ENCODE measurements at regions not wholly inside any gene's neighbourhood (a gene's known extent, or its start where the extent isn't known, plus 50 kb on each side); places are given as distances from the start of the nearest gene placed in this dataset.

DNA sequence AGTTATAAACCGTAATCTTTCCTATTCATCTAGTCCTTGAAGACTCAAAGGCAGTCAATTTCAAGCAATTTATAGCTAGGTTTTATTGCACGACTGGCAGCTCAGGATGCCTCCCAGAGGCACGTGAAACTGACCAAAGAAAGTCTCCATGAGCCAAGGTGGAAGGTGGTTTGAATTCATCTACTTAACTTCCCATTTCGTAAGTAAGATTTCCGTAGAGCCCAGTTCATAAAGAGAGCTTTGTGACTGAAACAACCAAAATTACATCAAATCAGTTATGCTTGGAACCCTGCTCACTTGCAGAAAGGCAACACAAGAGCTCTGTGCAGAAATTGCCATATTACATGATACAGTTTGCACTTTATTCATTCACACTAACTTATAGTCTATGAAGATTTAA, 556.0 kb downstream of the TRIML1 start:
- Histone ChIP-seq H3K4me3 (ENCODE audit: insufficient read depth in 1 of 2, low read depth in 1 of 2, low read length in 2 of 2) (no peak overlapping the region), H3K79me1 (replicated peaks; ENCODE audit: low read length, poor library complexity, severe bottlenecking) (no peaks in the 10 kb centered on the region), H3K4ac (ENCODE audit: low read depth in 1 of 2, low read length in 2 of 2) (no peak overlapping the region), H3K27ac (ENCODE audit: low read length, poor library complexity, severe bottlenecking) (no peak overlapping the region), H3K4me1 (ENCODE audit: control insufficient read depth, insufficient read depth, low read depth, low read length) (no peaks in the 10 kb centered on the region), H3K18ac (ENCODE audit: low read depth in 1 of 2, low read length in 2 of 2) (no peak overlapping the region), H3K27me3 (ENCODE audit: control insufficient read depth in 1 of 2, insufficient read depth in 1 of 2, low read length in 2 of 2) (no peaks in the 10 kb centered on the region), H2AK5ac (ENCODE audit: low read length, severe bottlenecking) (no peak overlapping the region), H4K91ac (ENCODE audit: low read length) (no peak overlapping the region), H3K36me3 (ENCODE audit: control insufficient read depth in 1 of 2, insufficient read depth in 2 of 2, low read depth in 1 of 2, low read length in 2 of 2) (no peaks in the 10 kb centered on the region), H2BK15ac (ENCODE audit: low read depth, poor library complexity, severe bottlenecking) (no peak overlapping the region), H4K8ac (ENCODE audit: low read length) (no peak overlapping the region), H3K23ac (ENCODE audit: low read length in 2 of 2) (no peak overlapping the region), H3K14ac (ENCODE audit: low read length in 2 of 2) (no peak overlapping the region), H2BK120ac (ENCODE audit: low read depth, low read length) (no peak overlapping the region), H3K9ac (ENCODE audit: low read length) (no peak overlapping the region), H2BK12ac (ENCODE audit: low read length in 2 of 2) (no peak overlapping the region), H2BK5ac (ENCODE audit: low read depth, low read length, poor library complexity, severe bottlenecking) (no peak overlapping the region), H3K4me2 (ENCODE audit: low read length, poor library complexity, severe bottlenecking) (no peak overlapping the region), H2AFZ (ENCODE audit: low read depth, low read length) (no peak overlapping the region), H3K9me3 (ENCODE audit: control insufficient read depth, low read length) (no peaks in the 10 kb centered on the region)
- 82% methylated on average over 5 of the region's 5 CpGs for WGBS
- no peak for DNase-seq

DNA sequence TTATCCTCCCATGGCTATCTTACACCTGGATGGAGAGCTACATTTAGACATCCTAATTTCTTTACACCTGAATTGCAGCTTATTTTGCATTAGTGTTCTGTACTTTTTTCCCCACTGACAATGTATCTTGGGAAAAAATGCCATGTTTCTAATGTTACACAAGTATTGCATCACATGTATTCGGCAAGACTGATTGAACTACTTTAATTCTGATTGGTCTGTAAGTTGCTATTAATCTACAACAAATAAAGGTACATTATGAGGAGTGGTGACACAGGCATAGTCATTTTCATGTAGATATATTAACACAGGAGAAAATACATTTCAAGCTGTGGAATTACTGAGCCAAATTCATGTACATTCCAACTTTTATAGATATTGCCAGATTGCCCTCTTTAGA, 558.0 kb downstream of the TRIML1 start:
- no CpG with 5 or more reads among the region's 1 CpG for WGBS
- no peak for DNase-seq
- Histone ChIP-seq H3K27me3 (ENCODE audit: control insufficient read depth in 1 of 2, insufficient read depth in 1 of 2, low read length in 2 of 2) (no peaks in the 10 kb centered on the region), H3K27ac (ENCODE audit: low read length, poor library complexity, severe bottlenecking) (no peak overlapping the region), H3K4me1 (ENCODE audit: control insufficient read depth, insufficient read depth, low read depth, low read length) (no peaks in the 10 kb centered on the region), H3K9ac (ENCODE audit: low read length) (no peak overlapping the region), H2BK120ac (ENCODE audit: low read depth, low read length) (no peak overlapping the region), H3K4me2 (ENCODE audit: low read length, poor library complexity, severe bottlenecking) (no peak overlapping the region), H4K91ac (ENCODE audit: low read length) (no peak overlapping the region), H3K4ac (ENCODE audit: low read depth in 1 of 2, low read length in 2 of 2) (no peak overlapping the region), H3K18ac (ENCODE audit: low read depth in 1 of 2, low read length in 2 of 2) (no peak overlapping the region), H2AK5ac (ENCODE audit: low read length, severe bottlenecking) (no peak overlapping the region), H2BK15ac (ENCODE audit: low read depth, poor library complexity, severe bottlenecking) (no peak overlapping the region), H4K8ac (ENCODE audit: low read length) (no peak overlapping the region), H2AFZ (ENCODE audit: low read depth, low read length) (no peak overlapping the region), H3K4me3 (ENCODE audit: insufficient read depth in 1 of 2, low read depth in 1 of 2, low read length in 2 of 2) (no peak overlapping the region), H3K23ac (ENCODE audit: low read length in 2 of 2) (no peak overlapping the region), H3K36me3 (ENCODE audit: control insufficient read depth in 1 of 2, insufficient read depth in 2 of 2, low read depth in 1 of 2, low read length in 2 of 2) (no peaks in the 10 kb centered on the region), H3K9me3 (ENCODE audit: control insufficient read depth, low read length) (no peaks in the 10 kb centered on the region), H3K79me1 (replicated peaks; ENCODE audit: low read length, poor library complexity, severe bottlenecking) (no peaks in the 10 kb centered on the region), H2BK5ac (ENCODE audit: low read depth, low read length, poor library complexity, severe bottlenecking) (no peak overlapping the region), H3K14ac (ENCODE audit: low read length in 2 of 2) (no peak overlapping the region), H2BK12ac (ENCODE audit: low read length in 2 of 2) (no peak overlapping the region)

DNA sequence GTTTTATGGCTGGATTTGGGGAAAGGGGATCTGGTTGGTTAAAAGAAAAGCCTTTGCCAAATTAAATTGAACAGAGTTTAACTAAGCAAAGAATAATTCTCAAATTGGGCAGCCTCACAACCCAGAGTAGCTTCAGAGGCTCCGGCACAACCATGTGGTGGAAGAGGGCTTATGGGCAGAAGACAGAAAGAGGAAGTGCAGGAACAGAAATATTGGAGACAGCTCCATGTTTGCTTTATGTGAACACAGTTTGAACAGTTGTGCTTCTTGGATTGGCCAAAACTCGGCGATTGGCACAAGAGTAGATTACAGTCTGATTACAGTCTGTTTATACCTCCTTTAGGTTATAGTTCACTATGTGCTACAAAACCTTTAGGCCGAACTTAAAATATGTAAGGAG, 562.7 kb downstream of the TRIML1 start:
- H2BK12ac ChIP-seq (ENCODE audit: low read length in 2 of 2), result no peak overlapping the region
- no peak overlapping the region for H3K4me2 ChIP-seq (ENCODE audit: low read length, poor library complexity, severe bottlenecking)
- DNase-seq, result no peak
- no peak overlapping the region for H4K8ac ChIP-seq (ENCODE audit: low read length)
- H3K14ac ChIP-seq (ENCODE audit: low read length in 2 of 2), result no peak overlapping the region
- no peak overlapping the region for H3K4ac ChIP-seq (ENCODE audit: low read depth in 1 of 2, low read length in 2 of 2)
- WGBS, result 93% methylated on average over 4 of the region's 4 CpGs
- H3K9ac ChIP-seq (ENCODE audit: low read length), result no peak overlapping the region
- H3K23ac ChIP-seq (ENCODE audit: low read length in 2 of 2), result no peak overlapping the region
- no peak overlapping the region for H2AK5ac ChIP-seq (ENCODE audit: low read length, severe bottlenecking)
- no peak overlapping the region for H2AFZ ChIP-seq (ENCODE audit: low read depth, low read length)
- H2BK120ac ChIP-seq (ENCODE audit: low read depth, low read length), result no peak overlapping the region
- no peak overlapping the region for H3K18ac ChIP-seq (ENCODE audit: low read depth in 1 of 2, low read length in 2 of 2)
- no peak overlapping the region for H2BK15ac ChIP-seq (ENCODE audit: low read depth, poor library complexity, severe bottlenecking)
- H3K27me3 ChIP-seq (ENCODE audit: control insufficient read depth in 1 of 2, insufficient read depth in 1 of 2, low read length in 2 of 2), result no peaks in the 10 kb centered on the region
- no peak overlapping the region for H3K4me3 ChIP-seq (ENCODE audit: insufficient read depth in 1 of 2, low read depth in 1 of 2, low read length in 2 of 2)
- H4K91ac ChIP-seq (ENCODE audit: low read length), result no peak overlapping the region
- H3K36me3 ChIP-seq (ENCODE audit: control insufficient read depth in 1 of 2, insufficient read depth in 2 of 2, low read depth in 1 of 2, low read length in 2 of 2), result no peaks in the 10 kb centered on the region
- H3K4me1 ChIP-seq (ENCODE audit: control insufficient read depth, insufficient read depth, low read depth, low read length), result no peaks in the 10 kb centered on the region
- no peaks in the 10 kb centered on the region for H3K9me3 ChIP-seq (ENCODE audit: control insufficient read depth, low read length)
- H2BK5ac ChIP-seq (ENCODE audit: low read depth, low read length, poor library complexity, severe bottlenecking), result no peak overlapping the region
- no peaks in the 10 kb centered on the region for H3K79me1 ChIP-seq (replicated peaks; ENCODE audit: low read length, poor library complexity, severe bottlenecking)
- no peak overlapping the region for H3K27ac ChIP-seq (ENCODE audit: low read length, poor library complexity, severe bottlenecking)

DNA sequence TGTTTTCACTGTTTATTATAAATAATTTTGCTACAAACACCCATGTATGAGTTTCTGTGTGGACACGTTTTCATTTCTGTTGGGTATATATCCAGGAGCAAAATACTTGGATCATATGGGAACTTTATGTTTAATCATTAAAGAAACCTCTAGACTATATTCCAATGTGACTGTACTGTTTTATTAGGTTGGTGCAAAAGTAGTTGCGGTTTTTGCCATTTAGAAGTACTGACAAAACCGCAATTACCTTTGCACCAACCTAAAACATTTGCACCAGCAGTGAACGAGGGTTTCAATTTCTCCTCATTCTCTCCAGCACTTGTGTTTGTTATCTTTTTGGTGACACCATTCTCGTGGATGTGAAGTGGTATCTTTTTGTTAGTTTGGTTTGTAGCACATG, 565.0 kb downstream of the TRIML1 start:
- Histone ChIP-seq H2BK15ac (ENCODE audit: low read depth, poor library complexity, severe bottlenecking) (no peak overlapping the region), H3K9me3 (ENCODE audit: control insufficient read depth, low read length) (no peaks in the 10 kb centered on the region), H3K14ac (ENCODE audit: low read length in 2 of 2) (no peak overlapping the region), H3K4me1 (ENCODE audit: control insufficient read depth, insufficient read depth, low read depth, low read length) (no peaks in the 10 kb centered on the region), H2BK5ac (ENCODE audit: low read depth, low read length, poor library complexity, severe bottlenecking) (no peak overlapping the region), H3K4me3 (ENCODE audit: insufficient read depth in 1 of 2, low read depth in 1 of 2, low read length in 2 of 2) (no peak overlapping the region), H2BK120ac (ENCODE audit: low read depth, low read length) (no peak overlapping the region), H3K23ac (ENCODE audit: low read length in 2 of 2) (no peak overlapping the region), H3K9ac (ENCODE audit: low read length) (no peak overlapping the region), H2BK12ac (ENCODE audit: low read length in 2 of 2) (no peak overlapping the region), H3K27me3 (ENCODE audit: control insufficient read depth in 1 of 2, insufficient read depth in 1 of 2, low read length in 2 of 2) (no peaks in the 10 kb centered on the region), H2AK5ac (ENCODE audit: low read length, severe bottlenecking) (no peak overlapping the region), H3K18ac (ENCODE audit: low read depth in 1 of 2, low read length in 2 of 2) (no peak overlapping the region), H3K4ac (ENCODE audit: low read depth in 1 of 2, low read length in 2 of 2) (no peak overlapping the region), H3K36me3 (ENCODE audit: control insufficient read depth in 1 of 2, insufficient read depth in 2 of 2, low read depth in 1 of 2, low read length in 2 of 2) (no peaks in the 10 kb centered on the region), H3K4me2 (ENCODE audit: low read length, poor library complexity, severe bottlenecking) (no peak overlapping the region), H3K27ac (ENCODE audit: low read length, poor library complexity, severe bottlenecking) (no peak overlapping the region), H3K79me1 (replicated peaks; ENCODE audit: low read length, poor library complexity, severe bottlenecking) (no peaks in the 10 kb centered on the region), H2AFZ (ENCODE audit: low read depth, low read length) (no peak overlapping the region), H4K91ac (ENCODE audit: low read length) (no peak overlapping the region), H4K8ac (ENCODE audit: low read length) (no peak overlapping the region)
- WGBS, result no CpG with 5 or more reads among the region's 5 CpGs
- DNase-seq, result no peak
